B cell (primary cell): ENCODE measurements at regions not wholly inside any gene's neighbourhood (a gene's known extent, or its start where the extent isn't known, plus 50 kb on each side); places are given as distances from the start of the nearest gene placed in this dataset.

ENCODE experiments used
- EZH2 ChIP-seq: IDR thresholded peaks from 2 replicates; pipeline ENCODE4 v1.6.1; 2012; ENCODE audit warnings: borderline replicate concordance, low read depth, mild to moderate bottlenecking, moderate library complexity, low read length; ENCODE audit not compliant: insufficient read depth, poor library complexity, severe bottlenecking
- TF ChIP-seq, protein P1 (sequence below): fragments of 200-600 bp; IDR thresholded peaks from one replicate; pipeline ENCODE4 v1.8.0; 2022; ENCODE audit warnings: antibody characterized with exemption, mild to moderate bottlenecking

DNA sequence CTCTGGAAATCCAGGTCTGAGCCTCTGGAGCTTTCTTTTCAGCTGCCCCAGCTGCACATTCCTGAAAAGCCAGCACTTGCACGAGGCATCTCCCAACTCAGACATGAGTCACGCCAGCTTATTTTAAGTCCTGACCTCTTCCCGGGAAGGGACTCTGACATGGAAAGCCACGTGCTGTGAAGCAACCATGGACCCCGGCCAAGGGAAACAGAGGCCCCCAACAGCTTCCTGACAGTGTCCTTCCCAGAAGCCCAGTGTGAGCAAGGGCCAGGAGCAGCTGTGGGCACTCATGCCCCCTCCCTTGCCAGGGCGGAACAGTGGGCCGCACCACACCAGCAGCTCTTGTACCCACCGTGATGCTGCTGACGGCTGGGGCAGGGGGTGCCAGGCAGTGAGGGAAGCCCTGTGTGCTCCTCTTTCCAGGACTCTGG is 118.8 kb upstream of the CADM1 start:
- TF ChIP-seq, protein P1, sequence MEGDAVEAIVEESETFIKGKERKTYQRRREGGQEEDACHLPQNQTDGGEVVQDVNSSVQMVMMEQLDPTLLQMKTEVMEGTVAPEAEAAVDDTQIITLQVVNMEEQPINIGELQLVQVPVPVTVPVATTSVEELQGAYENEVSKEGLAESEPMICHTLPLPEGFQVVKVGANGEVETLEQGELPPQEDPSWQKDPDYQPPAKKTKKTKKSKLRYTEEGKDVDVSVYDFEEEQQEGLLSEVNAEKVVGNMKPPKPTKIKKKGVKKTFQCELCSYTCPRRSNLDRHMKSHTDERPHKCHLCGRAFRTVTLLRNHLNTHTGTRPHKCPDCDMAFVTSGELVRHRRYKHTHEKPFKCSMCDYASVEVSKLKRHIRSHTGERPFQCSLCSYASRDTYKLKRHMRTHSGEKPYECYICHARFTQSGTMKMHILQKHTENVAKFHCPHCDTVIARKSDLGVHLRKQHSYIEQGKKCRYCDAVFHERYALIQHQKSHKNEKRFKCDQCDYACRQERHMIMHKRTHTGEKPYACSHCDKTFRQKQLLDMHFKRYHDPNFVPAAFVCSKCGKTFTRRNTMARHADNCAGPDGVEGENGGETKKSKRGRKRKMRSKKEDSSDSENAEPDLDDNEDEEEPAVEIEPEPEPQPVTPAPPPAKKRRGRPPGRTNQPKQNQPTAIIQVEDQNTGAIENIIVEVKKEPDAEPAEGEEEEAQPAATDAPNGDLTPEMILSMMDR = no peak
- TF ChIP-seq EZH2 = no peak
